CD4-positive, alpha-beta T cell treated with Interleukin-15 for 1 hour (primary cell): ENCODE measurements at regions not wholly inside any gene's neighbourhood (a gene's known extent, or its start where the extent isn't known, plus 50 kb on each side); places are given as distances from the start of the nearest gene placed in this dataset.
"Not testable (repeated sequence)": the region's sequence is repeated elsewhere in the genome, so short reads cannot be mapped to it uniquely, and the experiment has no call there.

Experiments used
- DNase-seq: peaks from one replicate; pipeline ENCODE4 v3.0.0-alpha.2; 2020

- DNase-seq: no peak
Observed at GRCh38 chr9:2356041-2356790, 265.4 kb upstream of the VLDLR start.

- DNase-seq: no peak
Observed at GRCh38 chr9:2359891-2360471, 261.6 kb upstream of the VLDLR start.

- DNase-seq: no peak
Observed at GRCh38 chr9:2362150-2362549, 259.4 kb upstream of the VLDLR start.

- no peak for DNase-seq
Observed at GRCh38 chr9:2363138-2363745, 258.3 kb upstream of the VLDLR start.

- no peak for DNase-seq
Observed at GRCh38 chr9:2363781-2364180, 257.8 kb upstream of the VLDLR start.

- no peak for DNase-seq
Observed at GRCh38 chr9:2367970-2368369, 253.6 kb upstream of the VLDLR start.

- no peak for DNase-seq
Observed at GRCh38 chr9:2373648-2374047, 247.9 kb upstream of the VLDLR start.

- no peak for DNase-seq
Observed at GRCh38 chr9:2375114-2375513, 246.5 kb upstream of the VLDLR start.

GRCh38 chr9:2377117-2377516, 244.5 kb upstream of the VLDLR start:
- DNase-seq: no peak

GRCh38 chr9:2377834-2378233, 243.8 kb upstream of the VLDLR start:
- no peak for DNase-seq

GRCh38 chr9:2378266-2378665, 243.3 kb upstream of the VLDLR start:
- no peak for DNase-seq

GRCh38 chr9:2378816-2379215, 242.8 kb upstream of the VLDLR start:
- DNase-seq: no peak

- DNase-seq: no peak
Observed at GRCh38 chr9:2384741-2385140, 236.8 kb upstream of the VLDLR start.

- DNase-seq: no peak
Observed at GRCh38 chr9:2385746-2386145, 235.8 kb upstream of the VLDLR start.

GRCh38 chr9:2386566-2386965, 235.0 kb upstream of the VLDLR start:
- DNase-seq: no peak

GRCh38 chr9:2387166-2387565, 234.4 kb upstream of the VLDLR start:
- no peak for DNase-seq

GRCh38 chr9:2389404-2389803, 232.2 kb upstream of the VLDLR start:
- no peak for DNase-seq

- no peak for DNase-seq
Observed at GRCh38 chr9:2390028-2390427, 231.6 kb upstream of the VLDLR start.

- not testable (repeated sequence) for DNase-seq
Observed at GRCh38 chr9:2391509-2392132, 230.0 kb upstream of the VLDLR start.

GRCh38 chr9:2394087-2394741, 227.4 kb upstream of the VLDLR start:
- DNase-seq: not testable (repeated sequence)

GRCh38 chr9:2395814-2396612, 225.6 kb upstream of the VLDLR start:
- no peak for DNase-seq

GRCh38 chr9:2396622-2397285, 224.8 kb upstream of the VLDLR start:
- no peak for DNase-seq
